Erythroblast (primary cell): ENCODE measurements at regions not wholly inside any gene's neighbourhood (a gene's known extent, or its start where the extent isn't known, plus 50 kb on each side); places are given as distances from the start of the nearest gene placed in this dataset.

ENCODE experiments used
- GATA1 ChIP-seq: IDR thresholded peaks from 2 replicates; pipeline ENCODE4 v1.6.1; 2011; ENCODE audit warnings: low read depth, mild to moderate bottlenecking, control low read depth, low read length, moderate library complexity
- POLR2A ChIP-seq: IDR thresholded peaks from 2 replicates; pipeline ENCODE4 v1.6.1; 2011; ENCODE audit warnings: mild to moderate bottlenecking, low read length

DNA sequence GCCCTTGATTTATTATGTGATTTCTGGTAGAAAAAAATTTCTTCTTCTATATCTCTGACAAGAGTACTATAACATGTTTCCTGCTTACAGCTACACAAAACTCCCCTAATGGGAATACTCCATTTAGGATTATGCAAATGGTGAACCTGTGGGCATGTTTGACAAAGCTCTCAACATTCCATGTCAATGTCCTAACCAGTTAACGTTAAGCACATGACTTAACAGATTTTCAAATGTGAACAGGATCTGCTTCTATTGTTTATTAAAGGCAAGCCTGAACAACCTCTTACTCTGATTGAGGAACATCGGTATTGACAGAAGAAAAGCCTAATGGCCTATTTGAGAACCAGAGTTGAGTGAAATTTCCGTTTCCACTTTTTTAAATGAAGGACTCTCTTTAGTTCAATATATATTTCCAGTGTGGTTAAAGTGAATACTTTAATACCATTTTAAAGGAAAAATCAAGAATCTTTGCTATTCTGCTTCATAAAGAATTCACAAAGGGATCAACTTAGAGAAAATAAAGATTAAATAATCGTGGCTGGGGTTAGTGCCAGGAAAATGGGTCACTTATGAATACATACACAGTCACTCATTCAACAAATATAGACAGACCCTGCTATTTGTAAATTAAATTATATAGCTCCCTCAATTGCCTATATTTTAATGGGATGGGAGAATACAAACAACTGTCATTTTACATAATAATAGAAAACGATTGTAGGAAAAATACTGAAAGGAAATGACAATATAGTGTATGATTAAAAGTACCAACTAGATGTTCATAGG is 300.3 kb upstream of the CBLB start:
- TF ChIP-seq POLR2A, result no peak
- no peak for TF ChIP-seq GATA1
